Left lung (tissue), 4 donors: ENCODE measurements at regions not wholly inside any gene's neighbourhood (a gene's known extent, or its start where the extent isn't known, plus 50 kb on each side); places are given as distances from the start of the nearest gene placed in this dataset.
A peak's percentile ranks its signal among the peaks of the same experiment; 100 is the strongest.

Source experiments
- ATAC-seq: fragments of 200-7000 bp; cut with Tn5 transposase; one replicate; pipeline ENCODE4 v1.9.1; 2020; ENCODE audit warnings: moderate library complexity
- DNase-seq, 4 donors: peaks; one replicate each; pipeline ENCODE4 v3.0.0-alpha.2; 2013 to 2020
- H3K27ac ChIP-seq, 2 donors: fragments of 200-600 bp; sonication (generic) in 1 of 2; one replicate each; pipeline versions ENCODE4 v1.5.0 to v1.8.0; 2020 to 2021
- H3K27me3 ChIP-seq, 2 donors: fragments of 200-600 bp; sonication (generic) in 1 of 2; one replicate each; pipeline versions ENCODE4 v1.5.0 to v1.8.0; 2020 to 2021
- H3K36me3 ChIP-seq, 2 donors: fragments of 200-600 bp; sonication (generic) in 1 of 2; one replicate each; pipeline versions ENCODE4 v1.5.0 to v1.8.0; 2020 to 2021
- H3K4me1 ChIP-seq, 2 donors: fragments of 200-600 bp; one replicate each; pipeline ENCODE4 v1.8.0; 2021
- H3K4me3 ChIP-seq, 2 donors: fragments of 200-600 bp; sonication (generic) in 1 of 2; one replicate each; pipeline versions ENCODE4 v1.5.0 to v1.8.0; 2020 to 2021; ENCODE audit warnings: mild to moderate bottlenecking in 1 of 2
- H3K9me3 ChIP-seq, 2 donors: fragments of 200-600 bp; sonication (generic) in 1 of 2; one replicate each; pipeline versions ENCODE4 v1.5.0 to v1.8.0; 2020 to 2021
- CTCF ChIP-seq, 2 donors: fragments of 200-600 bp; sonication (generic) in 1 of 2; IDR thresholded peaks; one replicate each; pipeline versions ENCODE4 v1.5.0 to v1.8.0; 2021; ENCODE audit warnings: antibody characterized with exemption in 2 of 2
- intact Hi-C, 2 donors: fragments of 100-400 bp; cut with DNase I; formaldehyde crosslinking; loops; one replicate each; pipeline versions ENCODE4 v1.11.2 to v1.14.2; 2022
- donor health status: DM: no; HTN: yes; CAD: no.
- donor health status: DM: no; HTN: no; CAD: no.

- peaks cover 0 to 43% of the 10 kb centered on the region in 2 donors for H3K27me3 ChIP-seq
- TF ChIP-seq CTCF (IDR thresholded peaks at IDR 0.05): no peak
- no peaks in the 10 kb centered on the region for H3K9me3 ChIP-seq
- no peak overlapping the region for H3K27ac ChIP-seq
- no peaks in the 10 kb centered on the region for H3K36me3 ChIP-seq
- DNase-seq (no peak), ATAC-seq (no peak)
- intact Hi-C loops: no loop called here
- H3K4me3 ChIP-seq: no peak overlapping the region
- no peaks in the 10 kb centered on the region for H3K4me1 ChIP-seq
Observed at GRCh38 chr11:45754741-45755140, 50.2 kb upstream of the SLC35C1 start.

GRCh38 chr11:45754261-45754709 is 50.7 kb upstream of the SLC35C1 start:
- TF ChIP-seq CTCF (IDR thresholded peaks at IDR 0.05): no peak
- intact Hi-C loops: no loop called here
- no peaks in the 10 kb centered on the region for H3K4me1 ChIP-seq
- H3K27me3 ChIP-seq: peaks cover 0 to 43% of the 10 kb centered on the region in 2 donors
- ATAC-seq: peak; percentile 74
- no peaks in the 10 kb centered on the region for H3K36me3 ChIP-seq
- no peaks in the 10 kb centered on the region for H3K9me3 ChIP-seq
- H3K4me3 ChIP-seq: no peak overlapping the region
- DNase-seq: no peak
- no peak overlapping the region for H3K27ac ChIP-seq

GRCh38 chr11:45752106-45752505 is 52.8 kb upstream of the SLC35C1 start:
- H3K4me1 ChIP-seq: no peaks in the 10 kb centered on the region
- TF ChIP-seq CTCF (IDR thresholded peaks at IDR 0.05): no peak
- intact Hi-C loops: no loop called here

GRCh38 chr11:45751430-45751829 is 53.5 kb upstream of the SLC35C1 start:
- H3K4me3 ChIP-seq: no peak overlapping the region
- no peak for TF ChIP-seq CTCF (IDR thresholded peaks at IDR 0.05)
- H3K4me1 ChIP-seq: no peaks in the 10 kb centered on the region
- intact Hi-C loops: no loop called here
- no peak for ATAC-seq
- peaks cover 0 to 40% of the 10 kb centered on the region in 2 donors for H3K27me3 ChIP-seq
- H3K9me3 ChIP-seq: no peaks in the 10 kb centered on the region
- H3K36me3 ChIP-seq: no peaks in the 10 kb centered on the region
- DNase-seq: no peak
- H3K27ac ChIP-seq: no peak overlapping the region

More at GRCh38 chr11:45752106-45752505, 52.8 kb upstream of the SLC35C1 start:
- peaks cover 0 to 43% of the 10 kb centered on the region in 2 donors for H3K27me3 ChIP-seq
- no peak overlapping the region for H3K27ac ChIP-seq
- H3K9me3 ChIP-seq: no peaks in the 10 kb centered on the region
- DNase-seq (no peak), ATAC-seq (no peak)
- H3K36me3 ChIP-seq: no peaks in the 10 kb centered on the region
- no peak overlapping the region for H3K4me3 ChIP-seq

GRCh38 chr11:45750439-45750838 is 54.5 kb upstream of the SLC35C1 start:
- intact Hi-C loops: no loop called here
- Histone ChIP-seq H3K4me3 (no peak overlapping the region), H3K27ac (no peak overlapping the region), H3K4me1 (no peaks in the 10 kb centered on the region), H3K27me3 (peaks cover 0 to 32% of the 10 kb centered on the region in 2 donors), H3K36me3 (no peaks in the 10 kb centered on the region), H3K9me3 (no peaks in the 10 kb centered on the region)
- ATAC-seq (no peak), DNase-seq (no peak)
- TF ChIP-seq CTCF (IDR thresholded peaks at IDR 0.05): no peak
